Neural crest cell (in vitro differentiated cells): ENCODE measurements at regions not wholly inside any gene's neighbourhood (a gene's known extent, or its start where the extent isn't known, plus 50 kb on each side); places are given as distances from the start of the nearest gene placed in this dataset.

Source experiments
- DNase-seq: peaks from one replicate; pipeline ENCODE4 v3.0.0; 2021; ENCODE audit warnings: low read depth, mixed read lengths, low spot score
- H3K27ac Mint-ChIP-seq: one replicate; pipeline ENCODE4 v1.8.0; 2021; ENCODE audit warnings: mild to moderate bottlenecking, mixed read lengths; ENCODE audit not compliant: unreplicated experiment
- H3K27me3 Mint-ChIP-seq: 2 replicates; pipeline ENCODE4 v1.8.0; 2021; ENCODE audit warnings: low read depth, mild to moderate bottlenecking, mixed read lengths
- H3K36me3 Mint-ChIP-seq: 2 replicates; pipeline ENCODE4 v1.8.0; 2021; ENCODE audit warnings: low read depth, mild to moderate bottlenecking, mixed read lengths
- H3K4me1 Mint-ChIP-seq: 2 replicates; pipeline ENCODE4 v1.8.0; 2021; ENCODE audit warnings: mixed read lengths
- H3K4me3 Mint-ChIP-seq: one replicate; pipeline ENCODE4 v1.8.0; 2021; ENCODE audit warnings: mild to moderate bottlenecking, mixed read lengths
- H3K9me3 Mint-ChIP-seq: 2 replicates; pipeline ENCODE4 v1.8.0; 2021; ENCODE audit warnings: mixed read lengths
- TF ChIP-seq, protein P1 (sequence below): fragments of 200-600 bp; sonication (generic); conservative IDR thresholded peaks from 2 replicates; pipeline ENCODE4 v1.5.0; 2021; ENCODE audit warnings: antibody characterized with exemption, mild to moderate bottlenecking

DNA sequence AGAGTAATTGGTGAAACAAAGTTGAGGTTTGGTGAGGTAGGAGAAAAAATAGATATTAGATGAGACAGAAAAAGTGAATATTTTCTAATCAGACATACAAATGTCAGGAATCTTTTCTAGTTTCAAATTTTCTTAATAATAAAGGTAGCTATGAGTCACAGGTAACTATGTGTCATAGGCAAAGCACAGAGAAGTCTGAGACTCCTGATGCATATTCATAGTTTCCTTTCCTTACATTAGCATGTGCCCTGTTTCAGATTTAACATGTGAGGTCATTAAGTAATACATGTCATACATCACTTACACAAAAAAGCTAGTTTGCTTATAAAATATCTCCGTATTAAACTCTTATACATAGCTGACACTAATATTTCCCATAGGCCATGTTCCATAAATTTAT is 1141.3 kb upstream of the PCDH20 start:
- TF ChIP-seq, protein P1, sequence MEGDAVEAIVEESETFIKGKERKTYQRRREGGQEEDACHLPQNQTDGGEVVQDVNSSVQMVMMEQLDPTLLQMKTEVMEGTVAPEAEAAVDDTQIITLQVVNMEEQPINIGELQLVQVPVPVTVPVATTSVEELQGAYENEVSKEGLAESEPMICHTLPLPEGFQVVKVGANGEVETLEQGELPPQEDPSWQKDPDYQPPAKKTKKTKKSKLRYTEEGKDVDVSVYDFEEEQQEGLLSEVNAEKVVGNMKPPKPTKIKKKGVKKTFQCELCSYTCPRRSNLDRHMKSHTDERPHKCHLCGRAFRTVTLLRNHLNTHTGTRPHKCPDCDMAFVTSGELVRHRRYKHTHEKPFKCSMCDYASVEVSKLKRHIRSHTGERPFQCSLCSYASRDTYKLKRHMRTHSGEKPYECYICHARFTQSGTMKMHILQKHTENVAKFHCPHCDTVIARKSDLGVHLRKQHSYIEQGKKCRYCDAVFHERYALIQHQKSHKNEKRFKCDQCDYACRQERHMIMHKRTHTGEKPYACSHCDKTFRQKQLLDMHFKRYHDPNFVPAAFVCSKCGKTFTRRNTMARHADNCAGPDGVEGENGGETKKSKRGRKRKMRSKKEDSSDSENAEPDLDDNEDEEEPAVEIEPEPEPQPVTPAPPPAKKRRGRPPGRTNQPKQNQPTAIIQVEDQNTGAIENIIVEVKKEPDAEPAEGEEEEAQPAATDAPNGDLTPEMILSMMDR = no peak
- Mint-ChIP-seq H3K9me3 (no peaks in the 10 kb centered on the region), H3K36me3 (no peaks in the 10 kb centered on the region), H3K27me3 (no peaks in the 10 kb centered on the region), H3K4me3 (no peak overlapping the region), H3K27ac (no peak overlapping the region), H3K4me1 (peaks cover 7% of the 10 kb centered on the region)
- DNase-seq = no peak

DNA sequence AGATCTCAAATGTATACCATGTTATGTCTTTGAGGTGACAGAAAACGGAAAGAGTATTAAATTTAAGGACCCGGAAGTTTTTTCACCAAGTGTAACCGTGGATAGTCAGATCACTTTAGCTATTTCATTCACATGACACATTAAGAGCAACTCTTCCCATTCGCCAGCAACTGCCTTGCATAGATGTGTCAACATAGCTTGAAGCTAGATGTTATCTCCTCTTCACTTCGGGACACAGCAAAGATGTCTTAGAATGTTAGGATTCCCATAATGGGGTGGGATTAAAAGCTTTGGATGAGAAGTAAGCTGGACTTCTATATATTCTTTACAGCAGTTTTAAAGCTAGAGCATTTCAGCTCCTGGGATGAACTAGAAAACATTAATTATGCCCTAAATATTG is 1135.9 kb upstream of the PCDH20 start:
- Mint-ChIP-seq H3K4me1 (no peaks in the 10 kb centered on the region), H3K36me3 (no peaks in the 10 kb centered on the region), H3K4me3 (no peak overlapping the region), H3K27ac (no peak overlapping the region), H3K9me3 (no peaks in the 10 kb centered on the region), H3K27me3 (no peaks in the 10 kb centered on the region)
- TF ChIP-seq, protein P1 = no peak
- no peak for DNase-seq

DNA sequence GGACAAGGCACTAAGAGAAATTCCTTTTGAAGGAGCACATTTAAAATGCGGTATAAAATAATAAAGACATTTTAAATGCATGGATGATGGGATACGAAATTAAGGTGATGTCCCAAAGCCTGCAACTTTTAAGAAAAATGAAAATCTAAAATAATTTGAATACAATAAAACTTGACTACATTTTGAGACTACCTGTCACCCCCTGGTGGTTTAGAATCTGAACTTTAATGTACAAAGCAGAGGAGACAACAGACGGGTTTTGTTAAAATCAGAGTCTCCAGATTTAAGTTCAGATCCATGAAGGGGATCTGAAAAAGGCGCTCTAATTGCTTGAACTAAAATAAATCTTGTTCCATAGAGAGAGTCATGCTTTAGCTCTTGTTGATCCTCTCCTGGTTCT is 1129.3 kb upstream of the PCDH20 start:
- Mint-ChIP-seq H3K27ac (no peak overlapping the region), H3K27me3 (no peaks in the 10 kb centered on the region), H3K9me3 (no peaks in the 10 kb centered on the region), H3K4me1 (no peaks in the 10 kb centered on the region), H3K4me3 (no peak overlapping the region), H3K36me3 (no peaks in the 10 kb centered on the region)
- TF ChIP-seq, protein P1 = no peak
- DNase-seq = no peak

DNA sequence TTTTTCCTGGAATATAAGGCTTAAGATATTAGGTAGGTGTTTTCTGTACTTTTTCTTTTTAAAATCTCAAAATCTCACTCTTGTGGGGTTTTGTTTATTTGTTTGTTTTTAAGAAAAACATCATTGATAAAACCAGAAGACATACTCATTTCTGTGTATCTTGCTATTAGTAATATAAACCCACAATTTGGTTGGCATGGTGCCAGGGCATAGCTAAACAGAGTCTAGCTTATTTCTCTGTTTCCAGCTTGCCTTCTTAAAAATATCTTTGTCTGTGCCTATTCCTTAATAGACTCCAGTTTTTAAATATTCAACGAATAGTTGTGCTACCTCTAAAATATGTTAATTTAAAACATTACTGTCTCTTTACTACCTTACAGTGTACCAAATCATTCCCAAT is 1121.9 kb upstream of the PCDH20 start:
- Mint-ChIP-seq H3K27me3 (no peaks in the 10 kb centered on the region), H3K4me1 (no peaks in the 10 kb centered on the region), H3K27ac (no peak overlapping the region), H3K4me3 (no peak overlapping the region), H3K36me3 (no peaks in the 10 kb centered on the region), H3K9me3 (no peaks in the 10 kb centered on the region)
- no peak for DNase-seq
- TF ChIP-seq, protein P1 = no peak

DNA sequence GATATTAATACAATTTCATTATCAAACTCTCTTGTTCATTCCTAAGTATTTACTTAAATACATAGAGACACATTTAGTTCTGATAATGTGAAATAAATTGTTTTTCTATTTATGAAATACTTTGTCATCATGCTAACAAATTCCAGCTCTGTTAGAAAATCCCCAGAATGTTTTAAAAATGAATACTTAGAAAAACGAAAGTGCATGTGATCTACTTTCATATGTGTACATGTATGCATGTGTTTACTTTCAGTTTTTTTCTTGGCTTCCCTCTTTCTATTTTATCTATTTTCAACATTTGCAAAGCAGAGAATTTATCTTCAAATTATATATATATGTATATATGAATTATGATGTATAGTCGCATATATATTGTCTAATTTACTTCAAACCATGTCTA is 1110.0 kb upstream of the PCDH20 start:
- TF ChIP-seq, protein P1 = no peak
- no peak for DNase-seq
- no peaks in the 10 kb centered on the region for H3K9me3 Mint-ChIP-seq
- H3K36me3 Mint-ChIP-seq = no peaks in the 10 kb centered on the region
- H3K4me1 Mint-ChIP-seq = peaks cover 8% of the 10 kb centered on the region
- H3K27ac Mint-ChIP-seq = no peak overlapping the region
- no peaks in the 10 kb centered on the region for H3K27me3 Mint-ChIP-seq
- no peak overlapping the region for H3K4me3 Mint-ChIP-seq

DNA sequence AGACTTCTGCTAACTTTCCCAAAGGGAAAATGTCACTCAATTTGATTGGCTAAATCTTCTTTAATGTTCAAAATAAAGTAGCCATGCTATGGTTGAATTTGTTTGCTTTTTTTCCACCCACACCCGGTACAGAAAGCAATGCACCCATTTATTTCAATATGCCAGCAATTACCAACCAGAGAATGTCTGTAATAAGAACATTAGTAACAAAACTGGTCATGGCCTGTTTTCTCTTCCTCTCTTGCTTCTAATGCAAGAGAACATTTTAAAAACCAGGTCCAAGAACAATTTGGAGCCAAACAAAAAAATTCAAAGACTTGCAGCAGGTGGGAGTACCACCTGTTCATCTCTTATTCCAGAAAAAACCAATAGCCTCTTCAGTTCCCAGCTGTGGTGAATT is 1108.8 kb upstream of the PCDH20 start:
- H3K4me3 Mint-ChIP-seq = no peak overlapping the region
- H3K36me3 Mint-ChIP-seq = no peaks in the 10 kb centered on the region
- H3K27me3 Mint-ChIP-seq = no peaks in the 10 kb centered on the region
- no peaks in the 10 kb centered on the region for H3K9me3 Mint-ChIP-seq
- peaks cover 8% of the 10 kb centered on the region for H3K4me1 Mint-ChIP-seq
- DNase-seq = no peak
- H3K27ac Mint-ChIP-seq = no peak overlapping the region
- TF ChIP-seq, protein P1 = no peak
